ENCODE measurements at regions not wholly inside any gene's neighbourhood (a gene's known extent, or its start where the extent isn't known, plus 50 kb on each side); places are given as distances from the start of the nearest gene placed in this dataset.

DNA sequence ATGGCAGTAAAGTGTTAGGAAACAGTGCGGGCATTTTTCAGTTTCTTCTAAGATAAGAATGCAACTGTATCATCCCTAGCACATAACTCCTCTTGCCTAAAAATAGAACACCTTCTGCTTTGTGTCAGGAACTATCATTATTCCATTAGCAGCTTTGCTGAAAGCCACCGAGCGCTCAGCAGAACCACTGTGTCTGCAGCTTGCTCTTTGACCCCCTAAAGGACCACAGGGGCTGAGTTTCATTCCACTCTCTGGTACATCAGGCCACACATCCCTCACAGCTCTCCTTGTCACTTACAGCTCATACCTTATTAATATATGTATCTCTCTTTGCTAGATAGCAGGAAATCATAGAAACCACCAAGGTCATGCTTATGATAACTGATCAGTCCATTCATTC is 360.2 kb downstream of the KCNA4 start:
- intact Hi-C loops (cut with DNase I), result no loop called here
- peaks cover 0 to 8% (median 0%) of the 10 kb centered on the region in 11 donors for H3K9me3 ChIP-seq
- no peak overlapping the region for H3K4me3 ChIP-seq
- no peaks in the 10 kb centered on the region for H3K27me3 ChIP-seq
- no peaks in the 10 kb centered on the region for H3K36me3 ChIP-seq
- 31 to 43% methylated on average over 3 of the region's 3 CpGs for WGBS, 2 donors
- no peak for DNase-seq
- TF ChIP-seq, protein P1, sequence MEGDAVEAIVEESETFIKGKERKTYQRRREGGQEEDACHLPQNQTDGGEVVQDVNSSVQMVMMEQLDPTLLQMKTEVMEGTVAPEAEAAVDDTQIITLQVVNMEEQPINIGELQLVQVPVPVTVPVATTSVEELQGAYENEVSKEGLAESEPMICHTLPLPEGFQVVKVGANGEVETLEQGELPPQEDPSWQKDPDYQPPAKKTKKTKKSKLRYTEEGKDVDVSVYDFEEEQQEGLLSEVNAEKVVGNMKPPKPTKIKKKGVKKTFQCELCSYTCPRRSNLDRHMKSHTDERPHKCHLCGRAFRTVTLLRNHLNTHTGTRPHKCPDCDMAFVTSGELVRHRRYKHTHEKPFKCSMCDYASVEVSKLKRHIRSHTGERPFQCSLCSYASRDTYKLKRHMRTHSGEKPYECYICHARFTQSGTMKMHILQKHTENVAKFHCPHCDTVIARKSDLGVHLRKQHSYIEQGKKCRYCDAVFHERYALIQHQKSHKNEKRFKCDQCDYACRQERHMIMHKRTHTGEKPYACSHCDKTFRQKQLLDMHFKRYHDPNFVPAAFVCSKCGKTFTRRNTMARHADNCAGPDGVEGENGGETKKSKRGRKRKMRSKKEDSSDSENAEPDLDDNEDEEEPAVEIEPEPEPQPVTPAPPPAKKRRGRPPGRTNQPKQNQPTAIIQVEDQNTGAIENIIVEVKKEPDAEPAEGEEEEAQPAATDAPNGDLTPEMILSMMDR (IDR thresholded peaks at IDR 0.05), result no peak
- peak; percentile 15 to 86 (median 46) for ATAC-seq
- peak overlapping the region in 2 of 10 donors; percentile 22 to 57 for H3K27ac ChIP-seq
- peaks cover 0 to 10% (median 0%) of the 10 kb centered on the region in 9 donors for H3K4me1 ChIP-seq

DNA sequence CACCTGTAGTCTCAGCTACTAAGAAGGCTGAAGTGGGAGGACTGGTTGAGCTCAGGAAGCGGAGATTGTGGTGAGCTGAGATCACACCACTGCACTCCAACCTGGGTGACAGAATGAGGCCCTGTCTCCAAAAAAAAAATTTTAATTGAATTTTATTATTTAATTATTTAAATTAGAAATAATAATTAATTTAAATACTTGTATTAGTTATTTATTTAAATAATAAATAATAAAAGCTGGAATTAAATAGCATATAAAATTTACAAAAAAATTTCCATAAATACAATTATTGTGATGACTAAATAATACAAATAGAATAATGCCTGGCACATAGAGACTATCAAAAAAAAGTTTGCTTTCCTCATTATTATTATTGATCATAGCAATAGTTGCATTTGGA is 371.5 kb downstream of the KCNA4 start:
- no peak overlapping the region for H3K4me3 ChIP-seq
- H3K9me3 ChIP-seq, result peaks cover 0 to 14% (median 0%) of the 10 kb centered on the region in 11 donors
- H3K4me1 ChIP-seq, result no peaks in the 10 kb centered on the region
- no peaks in the 10 kb centered on the region for H3K27me3 ChIP-seq
- no peak overlapping the region for H3K27ac ChIP-seq
- TF ChIP-seq, protein P1 (IDR thresholded peaks at IDR 0.05), result no peak
- DNase-seq, result no peak
- intact Hi-C loops (cut with DNase I), result no loop called here
- no peaks in the 10 kb centered on the region for H3K36me3 ChIP-seq
- ATAC-seq, result no peak
- 88 to 92% methylated on average over 1 of the region's 1 CpG for WGBS, 2 donors

- no peaks in the 10 kb centered on the region for H3K27me3 ChIP-seq
- H3K27ac ChIP-seq, result no peak overlapping the region
- TF ChIP-seq, protein P1 (IDR thresholded peaks at IDR 0.05), result no peak
- DNase-seq (no peak), ATAC-seq (no peak)
- no peaks in the 10 kb centered on the region for H3K36me3 ChIP-seq
- H3K4me3 ChIP-seq, result no peak overlapping the region
- no peaks in the 10 kb centered on the region for H3K4me1 ChIP-seq
- no peaks in the 10 kb centered on the region for H3K9me3 ChIP-seq
- intact Hi-C loops (cut with DNase I), result no loop called here
Observed at GRCh38 chr11:29641201-29641600, 375.6 kb downstream of the KCNA4 start.

- Histone ChIP-seq H3K4me3 (no peak overlapping the region), H3K9me3 (no peaks in the 10 kb centered on the region), H3K36me3 (no peaks in the 10 kb centered on the region), H3K27me3 (no peaks in the 10 kb centered on the region), H3K4me1 (no peaks in the 10 kb centered on the region), H3K27ac (no peak overlapping the region)
- DNase-seq (no peak), ATAC-seq (no peak)
- intact Hi-C loops (cut with DNase I), result loop anchor here in 3 of 10 donors (10.0 kb wide), 1 partner anchor 180 kb away; no protein-coding TSS in a partner anchor
- 62 to 78% methylated on average over 3 of the region's 3 CpGs for WGBS, 2 donors
- TF ChIP-seq, protein P1 (IDR thresholded peaks at IDR 0.05), result no peak
Observed at GRCh38 chr11:29634744-29635143, 382.1 kb downstream of the KCNA4 start.
